Hematopoietic multipotent progenitor cell treated with erythropoietin and hydrocortisone succinate and interleukin-3 and kit ligand, for 15 days (in vitro differentiated cells): ENCODE measurements at regions not wholly inside any gene's neighbourhood (a gene's known extent, or its start where the extent isn't known, plus 50 kb on each side); places are given as distances from the start of the nearest gene placed in this dataset.
"Not testable (repeated sequence)": the region's sequence is repeated elsewhere in the genome, so short reads cannot be mapped to it uniquely, and the experiment has no call there.

Experiments
- DNase-seq: peaks from one replicate; pipeline ENCODE4 v3.0.0-alpha.2; 2015; ENCODE audit warnings: low spot score

GRCh38 chr1:65062339-65062738, 85.7 kb upstream of the AK4 start:
- no peak for DNase-seq

GRCh38 chr1:65063025-65063424, 85.0 kb upstream of the AK4 start:
- no peak for DNase-seq

GRCh38 chr1:65064981-65065380, 83.0 kb upstream of the AK4 start:
- no peak for DNase-seq

- no peak for DNase-seq
These were observed 82.2 kb upstream of the AK4 start for GRCh38 chr1:65065524-65066418.

GRCh38 chr1:65066419-65066765, 81.6 kb upstream of the AK4 start:
- DNase-seq, result no peak

- DNase-seq, result peak; percentile 90
These were observed 81.1 kb upstream of the AK4 start for GRCh38 chr1:65066766-65067490.

- peak; percentile 73 for DNase-seq
These were observed 80.4 kb upstream of the AK4 start for GRCh38 chr1:65067491-65068201.

- DNase-seq, result peak; percentile 80
These were observed 79.6 kb upstream of the AK4 start for GRCh38 chr1:65068202-65069010.

- DNase-seq, result peak; percentile 68
These were observed 78.9 kb upstream of the AK4 start for GRCh38 chr1:65069011-65069565.

- DNase-seq, result no peak
These were observed 75.2 kb upstream of the AK4 start for GRCh38 chr1:65072845-65073244.

- peak; percentile 81 for DNase-seq
These were observed 72.7 kb upstream of the AK4 start for GRCh38 chr1:65075123-65075976.

GRCh38 chr1:65077369-65077768, 70.6 kb upstream of the AK4 start:
- DNase-seq, result no peak

GRCh38 chr1:65079941-65080340, 68.1 kb upstream of the AK4 start:
- no peak for DNase-seq

- DNase-seq, result no peak
These were observed 65.5 kb upstream of the AK4 start for GRCh38 chr1:65082346-65083040.

GRCh38 chr1:65083263-65083896, 64.6 kb upstream of the AK4 start:
- DNase-seq, result no peak

- no peak for DNase-seq
These were observed 63.9 kb upstream of the AK4 start for GRCh38 chr1:65084066-65084465.

GRCh38 chr1:65087519-65087918, 60.5 kb upstream of the AK4 start:
- not testable (repeated sequence) for DNase-seq

GRCh38 chr1:65090406-65090805, 57.6 kb upstream of the AK4 start:
- DNase-seq, result no peak

GRCh38 chr1:65092691-65093090, 55.3 kb upstream of the AK4 start:
- no peak for DNase-seq

- no peak for DNase-seq
These were observed 50.9 kb upstream of the AK4 start for GRCh38 chr1:65097076-65097475.
